HG03354 (cell line): ENCODE measurements at regions not wholly inside any gene's neighbourhood (a gene's known extent, or its start where the extent isn't known, plus 50 kb on each side); places are given as distances from the start of the nearest gene placed in this dataset.

ENCODE experiments used
- ATAC-seq: cut with Tn5 transposase; IDR thresholded peaks from one replicate; pipeline ENCODE4 v1.9.1; 2021; ENCODE audit warnings: mild to moderate bottlenecking; ENCODE audit not compliant: unreplicated experiment, poor library complexity, severe bottlenecking

DNA sequence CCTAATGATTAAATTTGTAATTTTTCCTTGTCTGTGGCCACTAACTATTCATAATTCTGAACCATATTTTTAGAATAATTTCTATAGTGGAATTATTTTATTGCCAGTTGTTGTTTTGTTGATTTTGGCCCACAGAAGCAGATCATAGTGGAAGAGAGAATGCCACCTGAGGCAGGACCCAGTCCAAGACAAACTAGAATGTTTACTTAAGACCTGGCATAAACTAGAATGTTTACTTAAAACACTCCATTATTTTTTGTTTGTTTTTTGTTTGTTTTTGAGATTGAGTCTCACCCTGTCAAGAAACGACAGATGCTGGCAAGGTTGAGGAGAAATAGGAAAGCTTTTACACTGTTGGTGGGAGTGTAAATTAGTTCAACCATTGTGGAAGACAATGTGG is 310.2 kb downstream of the MRPL39 start:
- ATAC-seq, result no peak

DNA sequence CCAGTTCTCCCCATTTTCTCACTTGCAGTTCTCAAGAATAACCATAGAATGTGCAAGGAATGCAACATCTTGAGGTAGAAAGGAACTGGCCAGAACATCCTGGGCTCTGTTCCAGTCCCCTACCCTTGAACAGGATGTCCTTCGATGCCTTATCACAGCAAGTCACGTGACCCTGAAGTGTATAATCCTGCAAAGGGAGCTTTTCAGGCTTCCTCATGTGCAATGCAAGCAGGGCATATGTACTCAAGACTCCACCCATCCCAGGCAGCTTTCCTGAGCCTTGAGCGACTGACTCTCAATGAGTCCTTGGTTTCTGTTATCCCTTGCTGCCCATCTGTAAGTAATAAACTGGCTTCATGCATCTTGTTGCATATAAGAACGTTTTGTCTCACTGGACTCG is 311.0 kb downstream of the MRPL39 start:
- no peak for ATAC-seq

DNA sequence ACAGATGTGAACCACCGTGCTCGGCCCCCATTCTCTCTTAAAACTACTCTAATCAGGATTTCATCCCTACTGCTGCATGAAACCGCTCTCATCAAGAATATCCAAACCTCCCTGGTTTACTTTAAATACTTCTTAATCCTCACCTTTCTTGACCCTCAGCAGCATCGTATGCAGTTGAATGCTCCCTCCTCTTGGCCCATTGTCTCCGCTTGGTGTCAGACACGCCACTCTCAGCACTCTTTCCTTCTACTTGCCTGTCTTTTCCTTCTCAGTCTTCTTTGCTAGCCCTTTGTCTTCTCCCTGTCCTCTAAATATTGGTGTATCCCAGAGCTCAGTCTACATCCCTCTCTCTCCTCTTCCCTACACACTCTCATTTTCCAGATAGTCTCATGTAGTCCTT is 314.9 kb downstream of the MRPL39 start:
- no peak for ATAC-seq

DNA sequence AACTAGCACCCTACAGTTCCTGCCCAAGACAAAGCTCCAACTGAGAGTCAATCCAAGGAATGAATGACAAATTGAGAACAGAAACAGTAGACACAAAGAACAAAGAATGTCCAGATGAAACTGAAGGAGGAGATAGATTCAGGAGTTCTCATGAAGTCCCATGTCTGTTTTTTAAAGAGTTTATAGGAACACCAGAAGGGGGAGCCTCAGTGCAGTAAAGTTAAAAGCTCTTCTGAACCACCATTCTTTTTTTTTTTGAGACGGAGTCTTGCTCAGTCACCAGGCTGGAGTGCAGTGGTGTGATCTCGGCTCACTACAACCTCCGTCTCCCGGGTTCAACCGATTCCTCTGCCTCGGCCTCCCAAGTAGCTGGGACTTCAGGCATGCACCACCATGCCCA is 323.6 kb downstream of the MRPL39 start:
- no peak for ATAC-seq

DNA sequence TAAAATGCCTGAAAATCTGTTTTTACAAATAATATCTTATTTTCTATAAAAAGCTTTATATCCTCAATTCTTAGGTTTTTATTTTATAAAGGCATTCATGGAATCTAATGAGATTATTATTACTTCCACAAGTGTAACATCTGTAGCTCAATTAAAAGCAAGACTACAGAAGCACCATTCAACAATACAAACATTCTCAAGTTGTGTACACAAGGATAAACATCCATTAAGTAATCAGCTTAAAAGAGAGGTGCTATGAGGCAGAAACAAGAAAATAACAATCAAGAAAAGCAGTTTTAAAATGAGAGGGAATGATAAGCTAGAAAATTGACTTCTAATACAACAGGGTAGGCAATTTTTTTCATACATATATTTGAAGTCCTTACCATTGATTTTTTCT is 326.1 kb downstream of the MRPL39 start:
- ATAC-seq, result no peak

DNA sequence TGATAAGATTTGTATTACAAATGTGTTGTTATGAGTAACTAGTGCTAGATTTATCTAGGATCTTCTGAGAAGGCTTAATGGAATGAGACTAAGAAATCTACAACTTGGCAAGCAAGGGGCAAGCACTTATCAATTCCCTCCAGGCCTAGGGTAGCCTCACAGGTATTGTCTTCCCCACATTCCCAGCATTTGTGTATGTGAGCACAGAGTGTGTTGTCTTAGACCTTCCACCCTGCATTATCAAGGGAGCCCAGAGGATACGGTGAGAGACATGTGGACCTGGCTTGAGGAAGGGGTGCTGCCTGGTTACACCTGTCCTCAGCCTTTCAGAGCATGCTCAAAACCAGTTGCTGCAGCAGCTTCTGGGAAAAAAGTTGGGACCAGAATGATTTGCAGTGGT is 327.2 kb downstream of the MRPL39 start:
- no peak for ATAC-seq

DNA sequence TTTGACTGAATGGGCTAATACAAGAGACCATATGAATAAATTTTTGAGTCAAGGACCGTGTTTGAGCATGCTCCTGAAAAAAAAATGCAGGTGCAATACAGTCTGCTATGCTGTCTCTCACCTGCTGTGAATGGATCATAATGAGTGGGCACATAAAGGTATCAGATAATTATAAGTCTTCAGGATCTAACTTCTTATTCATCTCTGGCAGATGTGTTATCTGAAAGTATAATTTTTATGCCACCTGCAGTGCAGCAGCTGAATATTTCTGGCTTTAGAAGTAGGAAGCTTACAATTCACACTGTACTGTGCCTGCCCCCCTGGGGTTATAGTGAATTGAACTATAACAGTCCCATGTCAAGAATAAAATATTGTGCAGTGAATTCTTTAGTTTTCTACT is 333.3 kb downstream of the MRPL39 start:
- no peak for ATAC-seq

DNA sequence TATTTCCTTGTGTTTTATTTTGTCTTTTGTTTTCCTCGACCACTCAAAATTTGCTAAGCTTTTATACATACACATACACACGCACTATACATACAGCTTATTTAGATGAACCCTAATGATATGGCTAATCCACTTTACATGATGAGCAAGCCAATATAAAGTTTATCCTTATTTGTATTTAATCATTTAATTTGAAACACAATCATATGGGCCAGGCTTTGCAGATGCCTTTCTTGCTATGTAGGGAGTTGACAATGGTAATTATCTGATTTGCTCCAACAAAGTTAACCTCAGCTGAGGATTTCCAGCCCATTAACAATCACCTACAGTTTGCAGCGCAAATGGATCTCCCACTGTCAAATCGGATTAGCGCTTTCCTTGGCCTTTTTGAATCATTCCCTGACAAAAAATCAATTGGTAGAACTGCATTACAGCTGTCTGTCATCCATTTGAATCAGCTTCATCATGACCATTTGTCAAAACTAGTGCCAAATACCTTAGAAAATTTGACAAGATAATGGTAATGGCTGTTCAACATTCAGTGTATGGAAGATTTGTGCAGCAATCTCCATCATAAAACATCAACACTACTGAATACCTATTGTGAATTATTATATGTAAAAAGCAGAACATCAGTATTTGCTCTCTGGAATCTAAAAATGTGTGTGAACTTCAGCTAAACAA is 352.6 kb downstream of the MRPL39 start:
- no peak for ATAC-seq

DNA sequence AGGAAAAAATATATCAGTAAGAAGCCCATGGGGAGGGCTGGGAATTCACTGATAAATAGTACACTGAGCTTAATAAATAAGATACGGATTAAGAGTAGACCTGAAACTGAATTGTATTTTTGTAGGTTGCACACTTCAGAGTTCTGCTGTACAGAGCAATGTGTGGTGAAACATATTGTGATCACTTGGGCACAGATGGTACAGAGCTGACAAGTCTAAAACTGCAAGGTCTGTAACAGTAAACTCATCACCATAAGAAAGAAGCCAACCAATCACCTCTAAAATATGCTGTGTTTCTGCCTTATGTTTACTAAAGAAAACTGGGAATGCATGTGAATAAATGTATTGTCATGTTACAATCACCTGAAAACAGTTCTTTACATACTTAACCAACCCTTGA is 360.7 kb downstream of the MRPL39 start:
- no peak for ATAC-seq

DNA sequence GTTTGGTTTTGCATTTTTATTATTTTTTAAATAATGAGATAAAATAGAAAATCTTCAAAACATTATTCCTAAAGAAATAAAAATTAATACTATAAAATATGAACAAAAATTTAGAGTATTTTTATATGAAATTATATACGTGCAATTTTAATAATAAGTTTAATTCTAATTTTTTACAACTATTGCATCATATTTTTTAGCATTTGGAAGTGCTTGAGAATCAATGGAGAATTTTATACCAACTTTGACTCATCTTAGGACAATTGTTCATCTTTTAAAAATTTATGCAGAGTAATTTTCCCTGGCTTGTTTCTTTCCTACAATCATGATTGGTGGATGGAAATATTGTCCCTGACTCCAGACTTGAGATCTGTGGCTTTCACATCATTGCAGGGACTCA is 362.5 kb downstream of the MRPL39 start:
- no peak for ATAC-seq

DNA sequence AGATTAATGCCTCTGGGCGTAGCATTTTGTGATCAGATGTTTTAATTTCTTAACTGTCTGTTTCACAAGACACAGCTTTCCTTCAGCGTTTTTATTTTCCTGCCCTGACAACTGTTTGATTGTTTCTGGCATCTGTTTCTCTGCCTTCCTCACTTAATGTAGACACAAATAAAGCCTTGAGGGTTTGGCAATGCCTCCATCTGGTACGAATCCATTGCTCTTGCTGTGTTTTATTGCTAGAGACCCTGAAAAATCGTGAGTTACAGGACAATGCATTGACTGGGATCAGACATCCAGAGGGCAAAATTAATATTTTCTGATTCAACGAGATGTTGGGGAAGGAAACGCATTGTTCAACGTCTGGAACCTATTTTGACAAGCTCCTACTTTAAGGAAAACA is 363.5 kb downstream of the MRPL39 start:
- no peak for ATAC-seq

DNA sequence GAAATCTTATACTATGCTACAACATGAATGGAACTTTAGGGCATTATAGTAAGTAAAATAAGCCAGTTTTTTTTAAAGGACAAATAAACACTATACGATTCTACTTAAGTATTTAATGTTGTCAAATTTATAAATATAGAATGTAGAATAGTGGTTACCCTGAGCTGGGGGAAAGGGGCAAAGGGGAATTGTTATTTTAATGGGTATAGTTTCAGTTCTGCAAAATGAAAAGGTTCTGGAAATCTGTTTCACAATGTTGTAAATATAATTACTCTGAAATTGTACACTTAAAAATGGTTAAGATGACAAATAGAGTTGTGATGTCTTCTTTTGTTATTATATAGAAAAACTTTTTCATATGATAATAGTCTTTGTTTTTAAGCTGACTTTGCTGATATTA is 366.3 kb downstream of the MRPL39 start:
- no peak for ATAC-seq

DNA sequence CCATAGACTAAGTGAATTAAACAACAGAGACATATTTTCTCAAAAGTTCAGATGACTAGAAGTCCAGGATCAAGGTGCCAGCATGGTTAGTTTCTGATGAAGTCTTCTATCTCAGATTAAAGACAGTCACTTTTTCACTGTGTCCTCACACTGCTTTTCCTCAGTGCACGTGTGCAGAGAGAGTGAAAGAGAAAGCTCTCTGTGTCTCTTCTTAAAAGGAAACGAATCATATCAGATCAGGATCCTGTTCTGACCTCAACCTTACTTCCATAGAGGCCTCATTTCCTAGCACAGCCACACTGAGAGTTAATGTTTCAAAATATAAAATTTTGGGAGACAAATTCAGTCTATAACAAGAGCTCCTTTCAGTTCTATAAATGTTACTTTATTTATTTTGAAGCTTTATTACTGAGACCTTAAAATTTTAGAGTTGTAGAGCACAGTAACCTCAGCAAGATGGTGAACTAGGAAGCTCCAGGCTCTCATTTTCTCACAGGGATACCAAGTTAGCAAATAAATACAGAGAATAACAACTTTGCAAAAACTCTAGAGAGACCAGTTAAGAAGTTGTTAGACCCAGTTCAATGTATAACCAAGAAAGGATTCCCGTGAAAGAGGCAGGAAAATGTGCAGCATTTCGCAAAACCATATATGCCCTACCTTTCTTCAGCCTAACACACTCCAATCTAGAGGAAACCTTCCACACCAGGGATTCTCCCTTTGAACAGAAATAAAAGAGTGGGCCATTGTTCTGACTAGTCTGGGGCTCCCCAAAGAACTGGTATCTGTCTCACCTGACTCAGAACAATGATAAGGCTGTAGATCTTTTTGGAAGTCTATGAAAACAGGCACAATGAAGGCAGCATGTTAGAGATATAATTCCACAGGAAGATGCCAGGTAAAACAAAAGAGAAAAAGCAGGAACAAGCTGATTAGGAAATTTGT is 372.2 kb downstream of the MRPL39 start:
- ATAC-seq, result peak; percentile 97

DNA sequence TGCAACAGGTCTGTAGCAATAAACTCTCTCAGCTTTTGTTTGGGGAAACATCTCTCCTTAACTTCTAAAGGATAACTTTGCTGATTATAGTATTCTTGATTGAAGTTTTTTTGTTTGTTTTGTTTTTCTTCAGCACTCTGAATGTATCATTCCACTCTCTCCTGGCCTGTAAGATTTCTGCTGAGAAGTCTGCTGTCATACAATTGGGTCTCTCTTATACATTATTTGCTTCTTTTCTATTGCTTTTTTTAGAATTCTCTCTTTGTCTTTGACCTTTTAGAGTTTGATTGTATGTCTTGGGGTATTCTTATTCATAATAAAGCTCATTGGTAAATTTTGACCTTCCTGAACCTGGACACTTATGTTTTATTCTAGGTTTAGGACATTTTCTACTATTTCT is 386.3 kb downstream of the MRPL39 start:
- no peak for ATAC-seq

DNA sequence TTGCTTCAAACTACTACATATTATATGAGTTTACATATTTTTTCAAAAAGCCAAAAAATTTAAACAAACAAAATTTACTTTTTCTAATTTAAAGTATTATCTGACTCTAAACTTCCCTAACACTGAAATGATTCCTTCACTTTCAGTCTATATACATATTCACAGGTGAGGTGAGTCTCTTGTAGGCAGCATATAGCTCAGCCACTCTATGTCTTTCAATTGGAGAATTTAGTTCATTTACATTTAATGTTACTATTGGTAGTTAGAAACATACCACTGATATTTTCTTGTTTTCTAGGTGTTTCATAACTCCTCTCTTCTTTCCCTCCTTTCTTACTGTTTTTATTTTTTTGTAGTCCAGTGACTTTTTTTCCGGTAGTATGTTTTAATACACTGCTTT is 387.1 kb downstream of the MRPL39 start:
- no peak for ATAC-seq

DNA sequence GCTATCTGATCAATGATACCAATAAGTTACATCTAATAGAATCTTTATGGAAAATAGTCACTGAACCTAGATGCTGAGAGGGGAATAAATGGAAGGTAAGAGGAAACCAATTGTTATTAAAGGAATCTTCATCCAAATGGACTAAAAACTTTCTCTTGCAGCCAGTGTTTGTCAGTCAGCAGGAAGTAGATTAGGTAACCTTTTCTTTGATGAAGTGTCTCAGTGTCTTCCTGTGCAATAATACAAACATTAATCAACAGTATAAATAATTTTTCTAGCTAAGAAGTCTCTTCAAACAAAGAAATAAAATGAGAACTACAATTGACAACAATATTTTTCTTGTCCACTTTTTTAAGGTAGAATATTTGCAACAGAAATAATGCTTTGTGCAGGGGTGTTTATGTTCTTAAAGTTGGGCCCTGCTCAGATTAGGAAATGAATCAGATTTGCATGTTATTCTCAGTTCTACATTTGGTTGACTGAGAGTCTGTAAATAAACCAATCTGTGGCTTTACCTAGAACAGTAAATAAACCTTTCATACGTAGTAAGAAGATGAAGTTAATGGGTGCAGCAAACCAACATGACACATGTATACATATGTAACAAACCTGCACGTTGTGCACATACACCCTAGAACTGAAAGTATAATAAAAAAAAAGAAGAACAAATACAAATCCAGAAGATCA is 391.4 kb downstream of the MRPL39 start:
- ATAC-seq, result peak; percentile 98

DNA sequence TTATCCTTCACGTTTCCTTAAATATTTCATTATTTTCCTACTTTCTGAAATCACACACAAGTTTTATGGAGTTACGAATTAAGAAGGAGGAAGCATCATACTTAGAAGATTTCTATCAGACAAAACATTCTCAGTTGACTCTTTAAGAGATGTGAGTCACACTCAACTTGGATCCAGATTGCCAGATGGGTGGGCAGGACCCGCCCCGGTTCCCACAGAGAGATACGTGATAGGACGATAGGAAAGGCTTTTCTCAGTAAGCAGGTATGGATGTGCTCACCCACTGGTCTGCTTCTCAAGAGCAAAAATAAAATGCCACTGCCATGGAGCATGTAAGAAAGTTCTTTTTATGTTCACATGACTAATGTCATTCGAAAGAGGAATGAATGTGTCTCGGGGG is 392.6 kb downstream of the MRPL39 start:
- ATAC-seq, result no peak

DNA sequence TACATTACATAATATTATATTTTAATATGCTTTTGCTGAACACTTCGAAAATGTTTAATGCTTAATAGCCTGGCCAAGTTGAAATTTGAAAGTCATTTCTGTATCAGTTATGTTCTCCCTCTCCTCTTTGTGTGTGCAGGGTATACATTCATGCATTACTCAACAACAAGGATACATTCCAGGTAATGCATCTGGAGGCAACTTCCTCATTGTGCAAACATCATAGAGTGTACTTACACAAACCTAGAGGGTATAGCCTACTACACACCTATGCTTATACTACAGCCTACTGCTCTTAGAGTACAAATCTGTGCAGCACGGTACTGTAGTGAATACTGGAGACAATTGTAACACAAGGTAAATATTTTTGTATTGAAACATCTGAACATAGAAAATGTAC is 407.3 kb downstream of the MRPL39 start:
- ATAC-seq, result no peak

DNA sequence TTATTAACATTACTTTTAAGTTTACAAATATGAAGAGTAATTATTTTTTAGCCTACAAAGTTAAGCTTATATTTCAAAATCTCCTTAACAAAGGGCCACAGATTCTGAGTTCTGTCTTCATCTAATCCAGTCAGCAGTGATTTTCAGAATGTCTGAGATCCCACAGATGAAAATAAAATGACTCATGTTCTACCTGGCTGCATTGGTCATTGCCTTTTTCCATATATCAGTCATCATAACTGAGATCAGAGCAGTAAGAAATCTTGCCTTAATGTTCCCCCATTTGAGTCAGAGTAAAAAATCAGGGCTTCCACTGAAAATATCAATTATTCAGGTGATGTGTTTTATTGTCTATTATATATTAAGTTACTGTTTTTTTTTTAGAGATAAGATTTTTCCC is 416.1 kb downstream of the MRPL39 start:
- ATAC-seq, result peak; percentile 56

DNA sequence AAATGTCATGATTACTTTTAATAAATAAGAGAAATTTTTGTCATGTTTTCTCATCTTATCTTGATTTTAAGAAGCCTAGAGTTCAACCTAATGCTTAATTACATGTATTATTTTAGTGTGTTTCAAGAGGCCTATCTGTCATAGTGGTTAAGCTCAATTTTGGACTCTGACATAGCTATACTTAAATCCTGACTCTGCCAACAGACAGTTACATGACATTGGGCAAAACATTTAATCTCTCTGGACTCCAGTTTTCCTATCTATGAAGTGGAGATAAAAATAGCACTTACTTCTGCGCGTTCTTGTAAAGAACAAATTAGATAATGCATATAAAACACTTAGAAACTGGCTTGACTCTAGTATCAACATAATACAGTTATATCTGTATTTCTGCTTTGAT is 417.8 kb downstream of the MRPL39 start:
- no peak for ATAC-seq

DNA sequence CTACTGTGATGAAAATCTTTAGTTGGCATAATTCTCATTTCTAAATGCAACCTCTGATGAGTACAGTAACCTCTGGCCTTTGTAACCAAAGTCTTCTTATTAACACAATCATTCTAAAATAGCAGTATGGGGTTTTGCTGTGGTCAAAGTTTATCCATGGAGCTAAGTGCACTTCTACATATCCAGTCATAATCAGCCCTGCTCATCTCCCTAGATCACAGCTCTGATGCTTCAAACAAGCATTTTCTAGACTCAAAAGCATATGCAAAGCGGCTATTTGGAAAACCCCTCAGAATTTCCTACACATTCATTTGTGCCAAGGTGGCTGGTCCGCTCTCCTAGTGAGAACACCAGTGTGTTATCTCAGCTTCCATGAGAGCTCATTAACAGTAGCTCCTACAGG is 418.6 kb downstream of the MRPL39 start:
- peak; percentile 78 for ATAC-seq
